K562 (cell line): ENCODE measurements at regions not wholly inside any gene's neighbourhood (a gene's known extent, or its start where the extent isn't known, plus 50 kb on each side); places are given as distances from the start of the nearest gene placed in this dataset.

Experiments used
- ATAC-seq: fragments of 200-7000 bp; cut with Tn5 transposase; 3 replicates; pipeline ENCODE4 v1.9.1; 2020; ENCODE audit warnings: moderate library complexity
- BruUV-seq: library from RNA; stranded (reverse); fragments of 400-500 nt; replicated peaks from 2 replicates; lab custom pipeline; 2021; lab: Mats Ljungman, UMichigan
- CTCF ChIA-PET: fragments of 300-600 bp; formaldehyde crosslinking; extraction: SDS; loops from one replicate; lab custom pipeline; 2021; ENCODE audit warnings: low intra/inter-chr PET ratio; lab: Yijun Ruan, JAX
- POLR2A ChIA-PET: fragments of 300-600, 350-650 bp; sonication (Branson Sonifier 250); formaldehyde crosslinking; extraction: SDS; loops from one replicate; lab custom pipeline; 2021; ENCODE audit warnings: antibody characterized with exemption, inconsistent platforms; lab: Yijun Ruan, JAX
- DNase-seq, 4 experiments: peaks; one replicate each; pipeline versions ENCODE4 v3.0.0 to v3.0.0-alpha.2; 2011 to 2018; ENCODE audit warnings: low spot score in 3 of 4, mixed read lengths in 3 of 4; ENCODE audit errors: extremely low read depth in 1 of 4
- FAIRE-seq: peaks from 2 replicates; lab custom pipeline; 2011; peaks lifted over from hg19 to GRCh38; lab: Jason Lieb, UNC
- H2AFZ ChIP-seq: 2 replicates; pipeline ENCODE4 v1.6.0; 2011; ENCODE audit warnings: low read depth, low read length, control low read depth, inconsistent platforms
- H3K27ac ChIP-seq: fragments of 200-600 bp; 3 replicates; pipeline ENCODE4 v1.8.0; 2011; ENCODE audit warnings: low read depth, mild to moderate bottlenecking, control low read depth, inconsistent platforms, low read length, moderate library complexity, mixed read lengths; ENCODE audit errors: extremely low read depth
- H3K27me3 ChIP-seq, 2 experiments: fragments of 300-600 bp in 1 of 2; 2 replicates in 1 of 2; 3 replicates in 1 of 2; pipeline versions ENCODE4 v1.6.0 to v1.8.0; 2011; ENCODE audit warnings: inconsistent platforms in 2 of 2, low read length in 2 of 2, mild to moderate bottlenecking in 1 of 2, mixed read lengths in 1 of 2, moderate library complexity in 1 of 2; ENCODE audit not compliant: control insufficient read depth in 2 of 2, insufficient read depth in 2 of 2
- H3K36me3 ChIP-seq: fragments of 300-600 bp; 3 replicates; pipeline ENCODE4 v1.8.0; 2011; ENCODE audit warnings: mild to moderate bottlenecking, low read length, inconsistent platforms; ENCODE audit not compliant: control insufficient read depth, insufficient read depth
- H3K4me1 ChIP-seq, 2 experiments: fragments of 200-600 bp in 1 of 2; replicated peaks in 1 of 2; 2 replicates in 1 of 2; 3 replicates in 1 of 2; pipeline versions ENCODE4 v1.5.1 to v1.8.0; 2011; ENCODE audit warnings: inconsistent platforms in 2 of 2, low read length in 2 of 2, mild to moderate bottlenecking in 1 of 2, mixed read lengths in 1 of 2, moderate library complexity in 1 of 2; ENCODE audit not compliant: control insufficient read depth in 2 of 2, insufficient read depth in 2 of 2
- H3K4me2 ChIP-seq: 2 replicates; pipeline ENCODE4 v1.6.1; 2011; ENCODE audit warnings: low read length, control low read depth, inconsistent platforms, mixed read lengths; ENCODE audit not compliant: insufficient read depth
- H3K4me3 ChIP-seq: fragments of 200-600 bp; sonication (generic), shearing (Covaris generic); 2 replicates; pipeline ENCODE4 v1.5.1; 2016; ENCODE audit warnings: control low read depth, inconsistent platforms
- H3K79me2 ChIP-seq: fragments of 200-600 bp; 3 replicates; pipeline ENCODE4 v1.8.0; 2011; ENCODE audit warnings: low read length, inconsistent platforms; ENCODE audit not compliant: control insufficient read depth, insufficient read depth
- H3K9ac ChIP-seq, 2 experiments: 2 replicates each; pipeline versions ENCODE4 v1.6.0 to v1.6.1; 2011; ENCODE audit warnings: low read depth in 2 of 2, low read length in 2 of 2, control low read depth in 1 of 2, inconsistent platforms in 1 of 2, mild to moderate bottlenecking in 1 of 2, mixed read lengths in 1 of 2; ENCODE audit not compliant: insufficient read depth in 1 of 2
- H3K9me1 ChIP-seq: one replicate; pipeline ENCODE4 v1.6.0; 2011; ENCODE audit warnings: inconsistent platforms, mild to moderate bottlenecking, low read length, moderate library complexity; ENCODE audit not compliant: control insufficient read depth, insufficient read depth
- H3K9me3 ChIP-seq: replicated peaks from 2 replicates; pipeline ENCODE4 v1.5.1; 2011; ENCODE audit warnings: low read depth, low read length, inconsistent platforms; ENCODE audit not compliant: control insufficient read depth, insufficient read depth
- H4K20me1 ChIP-seq: replicated peaks from 2 replicates; pipeline ENCODE4 v1.6.1; 2011; ENCODE audit warnings: low read length, inconsistent platforms, mixed read lengths; ENCODE audit not compliant: control insufficient read depth, insufficient read depth
- PRMT5 ChIP-seq: sonication (generic); formaldehyde crosslinking; IDR thresholded peaks from 2 replicates; pipeline ENCODE4 v1.5.0; 2020; ENCODE audit warnings: missing genetic modification reagents
- SPI1 ChIP-seq: IDR thresholded peaks from 2 replicates; pipeline ENCODE4 v1.6.1; 2011; ENCODE audit warnings: low read depth, low read length, control low read depth, borderline replicate concordance
- ZNF134 ChIP-seq: fragments of 250-450 bp; sonication (Bioruptor Pico); conservative IDR thresholded peaks from 2 replicates; pipeline ENCODE4 v1.4.0; 2020
- ZNF146 ChIP-seq: IDR thresholded peaks from one replicate; pipeline ENCODE4 v1.6.1; 2018; ENCODE audit warnings: missing compliant biosample characterization; ENCODE audit not compliant: unreplicated experiment
- WGBS: fragments of 100-300 bp; shearing (Covaris generic); methylation state at CpG from one replicate; pipeline ENCODE4 v1.1.6; 2016; ENCODE audit warnings: low coverage, mixed read lengths; ENCODE audit not compliant: insufficient coverage; ENCODE audit errors: missing lambda C conversion rate; 5-methylcytosine and 5-hydroxymethylcytosine counted together
- in situ Hi-C: fragments of 300-500 bp; cut with MboI; formaldehyde crosslinking; loops from 4 replicates; pipeline ENCODE4 v1.15.0; 2018; ENCODE audit warnings: inconsistent platforms, mixed read lengths
- intact Hi-C: fragments of 100-400 bp; cut with micrococcal nuclease; formaldehyde crosslinking; loops from 2 replicates; pipeline ENCODE4 v1.14.2; 2022
- TF ChIP-seq, protein P1 (sequence below): fragments of 450-650 bp; IDR thresholded peaks from 2 replicates; pipeline ENCODE4 v1.6.1; 2016; ENCODE audit warnings: missing biosample characterization, missing genetic modification characterization
- TF ChIP-seq, protein P2 (sequence below): fragments of 250-450 bp; sonication (Bioruptor Pico); IDR thresholded peaks from 2 replicates; pipeline ENCODE4 v1.4.0; 2020; ENCODE audit warnings: mild to moderate bottlenecking

DNA sequence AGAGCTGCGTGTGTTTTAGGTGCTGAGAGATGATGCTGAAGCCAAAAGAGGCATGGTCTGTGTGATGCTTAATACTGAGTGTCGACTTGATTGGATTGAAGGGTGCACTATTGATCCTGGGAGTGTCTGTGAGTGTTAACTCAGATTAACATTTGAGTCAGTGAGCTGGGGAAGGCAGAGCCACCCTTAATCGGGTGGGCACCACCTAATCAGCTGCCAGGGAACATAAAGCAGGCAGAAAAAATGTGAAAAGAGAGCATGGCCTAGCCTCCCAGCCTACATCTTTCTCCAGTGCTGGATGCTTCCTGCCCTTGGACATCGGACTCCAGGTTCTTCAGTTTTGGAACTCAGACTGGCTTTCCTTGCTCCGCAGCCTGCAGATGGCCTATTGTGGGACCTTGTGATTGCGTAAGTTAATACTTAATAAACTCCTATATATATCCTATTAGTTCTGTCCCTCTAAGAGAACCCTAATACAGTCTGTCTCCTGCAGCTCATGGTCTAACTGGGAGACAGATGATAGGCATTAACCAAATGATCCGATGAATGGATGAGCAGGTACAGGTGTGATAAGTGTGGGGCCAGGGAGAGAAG, 91.6 kb downstream of the TFAP2C start:
- H3K79me2 ChIP-seq = no peaks in the 10 kb centered on the region
- H3K36me3 ChIP-seq = no peaks in the 10 kb centered on the region
- DNase-seq = no peak
- FAIRE-seq = no peak
- H4K20me1 ChIP-seq = no peaks in the 10 kb centered on the region
- H3K4me3 ChIP-seq = no peak overlapping the region
- no peaks in the 10 kb centered on the region for H3K9me3 ChIP-seq
- in situ Hi-C loops (no loop called here), intact Hi-C loops (no loop called here)
- H3K4me2 ChIP-seq = no peak overlapping the region
- H3K9ac ChIP-seq = no peak overlapping the region
- no peaks in the 10 kb centered on the region for H3K9me1 ChIP-seq
- ATAC-seq = no peak
- ChIA-PET POLR2A (interaction anchor here (0.6 kb wide), 1 partner anchor 29 kb away, joined by 3 read pairs; no protein-coding TSS in a partner anchor), CTCF (no interaction called here)
- 3% methylated on average over 7 of the region's 7 CpGs for WGBS
- H3K27ac ChIP-seq = no peak overlapping the region
- no peak overlapping the region for H2AFZ ChIP-seq
- peaks cover 0 to 27% of the 10 kb centered on the region in 2 experiments; a peak in 3 of 5 replicates for H3K27me3 ChIP-seq
- no peaks in the 10 kb centered on the region for H3K4me1 ChIP-seq
- no peak for TF ChIP-seq ZNF146
- peak; percentile 69; the same call in 1 of the 2 replicates for TF ChIP-seq ZNF134
- TF ChIP-seq, protein P1, sequence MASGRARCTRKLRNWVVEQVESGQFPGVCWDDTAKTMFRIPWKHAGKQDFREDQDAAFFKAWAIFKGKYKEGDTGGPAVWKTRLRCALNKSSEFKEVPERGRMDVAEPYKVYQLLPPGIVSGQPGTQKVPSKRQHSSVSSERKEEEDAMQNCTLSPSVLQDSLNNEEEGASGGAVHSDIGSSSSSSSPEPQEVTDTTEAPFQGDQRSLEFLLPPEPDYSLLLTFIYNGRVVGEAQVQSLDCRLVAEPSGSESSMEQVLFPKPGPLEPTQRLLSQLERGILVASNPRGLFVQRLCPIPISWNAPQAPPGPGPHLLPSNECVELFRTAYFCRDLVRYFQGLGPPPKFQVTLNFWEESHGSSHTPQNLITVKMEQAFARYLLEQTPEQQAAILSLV = no peak
- BruUV-seq = no TSS peak

DNA sequence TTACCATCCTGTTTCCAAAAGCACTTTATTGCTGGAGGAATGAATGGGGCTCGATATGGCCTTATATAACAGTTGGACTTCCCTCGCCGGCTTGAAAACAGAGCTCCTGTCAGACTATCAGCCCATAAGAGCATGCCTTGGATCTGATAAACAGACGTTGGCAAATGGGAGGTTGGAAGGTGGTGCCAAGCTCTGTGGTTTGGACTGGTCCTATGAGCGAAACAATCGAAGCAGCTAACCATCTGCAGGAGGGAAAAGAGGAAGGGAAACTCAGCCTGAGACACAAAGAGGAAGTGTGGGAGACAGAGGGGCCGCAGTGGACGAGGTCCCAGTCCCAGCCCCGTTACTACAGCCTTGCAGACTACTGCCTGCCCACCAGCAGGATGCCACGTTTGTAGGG, 92.9 kb downstream of the TFAP2C start:
- H4K20me1 ChIP-seq = no peaks in the 10 kb centered on the region
- no peak overlapping the region for H3K9ac ChIP-seq
- in situ Hi-C loops = no loop called here
- H3K4me1 ChIP-seq = no peaks in the 10 kb centered on the region
- ATAC-seq (no peak), DNase-seq (no peak), FAIRE-seq (no peak)
- H3K79me2 ChIP-seq = no peaks in the 10 kb centered on the region
- CTCF ChIA-PET = no interaction called here
- 1% methylated on average over 10 of the region's 10 CpGs for WGBS
- no peak overlapping the region for H3K27ac ChIP-seq
- no peaks in the 10 kb centered on the region for H3K36me3 ChIP-seq
- H3K27me3 ChIP-seq = peaks cover 0 to 19% of the 10 kb centered on the region in 2 experiments; a peak in 3 of 5 replicates
- H3K9me1 ChIP-seq = no peaks in the 10 kb centered on the region
- POLR2A ChIA-PET = no interaction called here
- BruUV-seq = no TSS peak
- H2AFZ ChIP-seq = no peak overlapping the region
- TF ChIP-seq SPI1 (peak; percentile 83; the same call in 1 of the 2 replicates), PRMT5 (CRISPR knock-in tag) (no peak)
- TF ChIP-seq, protein P2, sequence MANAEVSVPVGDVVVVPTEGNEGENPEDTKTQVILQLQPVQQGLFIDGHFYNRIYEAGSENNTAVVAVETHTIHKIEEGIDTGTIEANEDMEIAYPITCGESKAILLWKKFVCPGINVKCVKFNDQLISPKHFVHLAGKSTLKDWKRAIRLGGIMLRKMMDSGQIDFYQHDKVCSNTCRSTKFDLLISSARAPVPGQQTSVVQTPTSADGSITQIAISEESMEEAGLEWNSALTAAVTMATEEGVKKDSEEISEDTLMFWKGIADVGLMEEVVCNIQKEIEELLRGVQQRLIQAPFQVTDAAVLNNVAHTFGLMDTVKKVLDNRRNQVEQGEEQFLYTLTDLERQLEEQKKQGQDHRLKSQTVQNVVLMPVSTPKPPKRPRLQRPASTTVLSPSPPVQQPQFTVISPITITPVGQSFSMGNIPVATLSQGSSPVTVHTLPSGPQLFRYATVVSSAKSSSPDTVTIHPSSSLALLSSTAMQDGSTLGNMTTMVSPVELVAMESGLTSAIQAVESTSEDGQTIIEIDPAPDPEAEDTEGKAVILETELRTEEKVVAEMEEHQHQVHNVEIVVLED (CRISPR knock-in tag) = no peak
- no peaks in the 10 kb centered on the region for H3K9me3 ChIP-seq
- intact Hi-C loops = no loop called here
- no peak overlapping the region for H3K4me3 ChIP-seq
- H3K4me2 ChIP-seq = no peak overlapping the region
